C4-2B (cell line): ENCODE measurements at regions not wholly inside any gene's neighbourhood (a gene's known extent, or its start where the extent isn't known, plus 50 kb on each side); places are given as distances from the start of the nearest gene placed in this dataset.

Source experiments
- H3K27ac ChIP-seq: fragments of 450-650 bp; 2 replicates; pipeline ENCODE4 v1.5.1; 2017
- ZFX ChIP-seq: fragments of 450-650 bp; IDR thresholded peaks from 2 replicates; pipeline ENCODE4 v1.6.1; 2017
- TF ChIP-seq, protein P1 (sequence below): fragments of 450-650 bp; conservative IDR thresholded peaks from 2 replicates; pipeline ENCODE4 v1.5.1; 2017; ENCODE audit warnings: mild to moderate bottlenecking

DNA sequence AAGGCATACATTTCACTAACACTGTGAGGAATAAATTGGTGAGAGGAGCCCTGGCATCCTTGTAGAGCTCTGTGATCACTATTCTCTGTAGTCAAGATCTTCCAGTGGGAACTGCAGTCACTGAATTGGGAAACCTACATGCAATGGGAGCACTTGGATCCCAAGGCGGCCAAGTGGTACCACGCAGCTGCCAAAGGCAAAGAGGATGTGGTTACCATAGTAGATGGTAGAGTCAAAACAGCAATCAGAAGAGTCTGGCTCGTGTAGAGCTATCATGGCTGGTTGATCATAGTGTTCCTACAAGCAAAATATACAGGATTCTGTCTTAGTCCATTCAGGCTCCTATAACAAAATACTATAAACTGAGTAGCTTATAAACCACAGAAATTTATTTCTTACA is 849.7 kb downstream of the ROBO2 start:
- TF ChIP-seq ZFX, result no peak
- TF ChIP-seq, protein P1, sequence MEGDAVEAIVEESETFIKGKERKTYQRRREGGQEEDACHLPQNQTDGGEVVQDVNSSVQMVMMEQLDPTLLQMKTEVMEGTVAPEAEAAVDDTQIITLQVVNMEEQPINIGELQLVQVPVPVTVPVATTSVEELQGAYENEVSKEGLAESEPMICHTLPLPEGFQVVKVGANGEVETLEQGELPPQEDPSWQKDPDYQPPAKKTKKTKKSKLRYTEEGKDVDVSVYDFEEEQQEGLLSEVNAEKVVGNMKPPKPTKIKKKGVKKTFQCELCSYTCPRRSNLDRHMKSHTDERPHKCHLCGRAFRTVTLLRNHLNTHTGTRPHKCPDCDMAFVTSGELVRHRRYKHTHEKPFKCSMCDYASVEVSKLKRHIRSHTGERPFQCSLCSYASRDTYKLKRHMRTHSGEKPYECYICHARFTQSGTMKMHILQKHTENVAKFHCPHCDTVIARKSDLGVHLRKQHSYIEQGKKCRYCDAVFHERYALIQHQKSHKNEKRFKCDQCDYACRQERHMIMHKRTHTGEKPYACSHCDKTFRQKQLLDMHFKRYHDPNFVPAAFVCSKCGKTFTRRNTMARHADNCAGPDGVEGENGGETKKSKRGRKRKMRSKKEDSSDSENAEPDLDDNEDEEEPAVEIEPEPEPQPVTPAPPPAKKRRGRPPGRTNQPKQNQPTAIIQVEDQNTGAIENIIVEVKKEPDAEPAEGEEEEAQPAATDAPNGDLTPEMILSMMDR, result no peak
- H3K27ac ChIP-seq, result no peak overlapping the region

DNA sequence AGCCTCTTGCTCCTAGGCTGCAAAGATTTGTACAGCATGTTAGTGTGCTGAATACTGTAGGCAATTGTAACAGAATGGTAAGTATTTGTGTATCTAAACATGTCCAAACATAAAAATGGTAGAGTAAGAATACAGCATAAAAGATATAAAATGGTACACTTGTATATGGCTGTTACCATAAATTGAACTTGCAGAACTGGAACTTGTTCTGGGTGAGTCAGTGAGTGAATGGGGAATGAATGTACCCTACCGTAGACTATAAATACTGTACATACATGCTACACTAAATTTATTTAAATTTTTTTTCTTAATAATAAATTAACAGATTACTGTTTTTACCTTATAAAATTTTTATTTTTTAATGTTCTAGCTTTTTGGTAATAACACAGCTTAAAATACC is 858.7 kb downstream of the ROBO2 start:
- no peak for TF ChIP-seq ZFX
- TF ChIP-seq, protein P1, result no peak
- H3K27ac ChIP-seq, result no peak overlapping the region

DNA sequence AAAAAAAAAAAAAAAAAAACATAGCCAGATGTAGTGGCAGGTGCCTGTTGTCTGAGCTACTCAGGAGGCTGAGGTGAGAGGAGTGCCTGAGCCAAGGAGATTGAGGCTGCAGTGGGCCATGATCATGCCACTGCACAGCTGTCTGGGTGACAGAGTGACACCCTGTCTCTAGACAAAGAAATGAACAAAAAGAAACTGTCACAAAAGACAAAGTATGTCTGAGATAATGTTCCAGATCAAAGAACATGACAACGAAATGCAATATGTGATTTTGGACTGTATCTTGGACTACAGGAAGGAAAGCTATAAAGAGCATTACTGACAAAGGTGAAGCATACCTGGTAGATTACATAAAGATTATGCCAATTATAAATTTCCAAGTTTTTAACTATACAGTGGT is 862.8 kb downstream of the ROBO2 start:
- no peak overlapping the region for H3K27ac ChIP-seq
- TF ChIP-seq, protein P1, result no peak

DNA sequence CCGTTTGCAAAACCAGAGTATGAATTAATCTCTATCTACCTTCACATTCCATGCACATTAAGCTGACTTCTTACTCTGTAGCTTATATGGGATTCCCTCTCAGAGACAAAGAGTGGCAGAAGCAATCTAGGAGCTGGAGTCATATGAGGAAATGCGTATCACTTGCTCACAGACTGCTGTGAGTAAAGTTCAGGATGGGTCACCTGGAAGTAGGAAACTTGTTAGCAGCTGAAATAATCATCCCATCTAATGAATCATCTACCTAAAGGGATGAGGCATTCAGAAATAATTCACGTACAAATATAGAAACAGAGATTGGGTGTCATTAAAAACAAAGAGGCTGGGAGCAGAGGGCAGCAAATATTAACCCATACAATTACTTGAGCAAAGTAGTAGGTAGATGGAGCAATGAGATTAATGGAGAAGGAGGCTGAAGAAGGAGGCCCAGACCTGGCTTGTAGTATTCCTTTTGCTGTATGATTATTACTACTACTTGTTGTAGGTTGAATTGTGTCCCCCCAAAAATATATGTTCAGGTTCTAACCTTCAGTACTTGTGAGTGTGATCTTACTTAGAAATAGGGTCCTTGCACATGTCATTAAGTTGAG is 866.3 kb downstream of the ROBO2 start:
- no peak for TF ChIP-seq ZFX
- TF ChIP-seq, protein P1, result no peak
- no peak overlapping the region for H3K27ac ChIP-seq

DNA sequence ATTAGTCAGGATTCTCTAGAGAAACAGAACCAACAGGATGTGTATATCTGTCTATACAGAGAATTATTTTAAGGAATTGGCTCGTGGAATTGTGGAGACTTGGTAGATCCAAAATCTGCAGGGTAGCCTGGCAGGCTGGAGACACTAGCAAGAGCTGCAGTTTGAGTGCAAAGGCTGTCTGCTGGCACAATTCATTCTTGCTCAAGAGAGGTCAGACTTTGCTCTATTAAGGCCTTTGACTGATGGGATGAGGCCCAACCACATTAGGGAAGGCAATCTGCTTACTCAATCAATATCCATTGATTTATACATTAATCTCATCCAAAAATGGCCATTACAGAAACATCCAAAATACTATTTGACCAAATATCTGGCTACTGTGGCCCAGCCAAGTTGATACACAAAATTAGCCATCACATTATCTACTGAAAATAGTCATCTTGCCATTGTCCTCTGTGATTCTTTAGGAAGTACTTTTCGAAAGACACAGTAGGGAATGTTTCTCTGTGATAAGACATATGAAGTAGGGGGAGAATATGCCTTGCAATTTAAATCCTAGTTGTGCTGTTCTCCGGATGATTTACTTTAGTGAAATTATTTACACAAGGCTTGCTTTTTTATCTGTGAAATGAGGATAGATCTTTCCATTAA is 873.8 kb downstream of the ROBO2 start:
- H3K27ac ChIP-seq, result no peak overlapping the region
- TF ChIP-seq, protein P1, result no peak
- TF ChIP-seq ZFX, result no peak

DNA sequence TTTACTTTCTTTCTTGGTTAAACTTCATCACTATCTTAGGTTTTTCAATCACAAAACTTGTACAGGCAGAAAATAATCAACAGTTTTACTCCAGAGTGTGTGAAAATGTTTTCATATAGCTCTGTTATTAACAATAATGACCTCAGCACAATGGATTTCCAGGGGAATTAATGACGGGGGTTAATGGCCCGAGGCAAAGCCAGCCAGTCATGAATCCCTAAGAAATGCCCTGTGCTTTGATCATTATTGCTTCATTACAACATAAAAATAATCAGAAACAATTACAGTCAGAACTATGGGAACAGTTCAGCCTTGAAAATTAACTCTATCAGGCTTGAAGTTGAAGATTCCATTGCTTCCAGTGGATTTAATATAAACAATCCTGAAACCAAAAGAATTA is 875.4 kb downstream of the ROBO2 start:
- no peak overlapping the region for H3K27ac ChIP-seq
- TF ChIP-seq ZFX, result no peak
- TF ChIP-seq, protein P1, result no peak

DNA sequence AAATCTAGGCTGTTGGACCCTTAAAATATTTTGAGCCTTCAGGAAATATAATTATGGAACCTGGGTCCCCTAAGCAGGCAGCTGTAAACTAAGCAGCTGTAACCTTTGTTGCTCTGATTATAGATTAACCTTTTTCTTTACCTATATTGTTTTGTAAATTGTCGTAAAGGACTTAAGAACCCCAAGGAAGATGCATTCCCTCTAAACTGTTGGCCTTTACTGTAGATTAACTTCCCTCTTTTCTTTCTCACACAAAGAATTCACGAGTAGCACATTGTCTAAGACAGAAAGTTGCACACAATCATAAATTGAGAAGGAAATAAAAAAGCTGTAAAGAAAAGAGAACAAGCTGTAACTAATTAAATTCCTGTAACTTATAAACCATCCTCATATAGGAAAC is 877.3 kb downstream of the ROBO2 start:
- TF ChIP-seq, protein P1, result no peak
- TF ChIP-seq ZFX, result no peak

More for the DNA sequence above, 877.3 kb downstream of the ROBO2 start:
- no peak overlapping the region for H3K27ac ChIP-seq
